Lower lobe of right lung (tissue), 2 donors: ENCODE measurements at regions not wholly inside any gene's neighbourhood (a gene's known extent, or its start where the extent isn't known, plus 50 kb on each side); places are given as distances from the start of the nearest gene placed in this dataset.

Experiments used
- ATAC-seq, 2 donors: fragments of 200-7000 bp; cut with Tn5 transposase; one replicate each; pipeline ENCODE4 v1.9.1; 2020 to 2022; ENCODE audit warnings: mild to moderate bottlenecking in 2 of 2, moderate library complexity in 2 of 2
- DNase-seq: peaks from one replicate; pipeline ENCODE4 v3.0.0-alpha.2; 2020
- H3K27ac ChIP-seq: fragments of 200-600 bp; one replicate; pipeline ENCODE4 v1.8.0; 2022
- H3K27me3 ChIP-seq: fragments of 200-600 bp; one replicate; pipeline ENCODE4 v1.8.0; 2022; ENCODE audit warnings: low read depth
- H3K36me3 ChIP-seq: fragments of 200-600 bp; one replicate; pipeline ENCODE4 v1.8.0; 2022; ENCODE audit warnings: mild to moderate bottlenecking
- H3K4me1 ChIP-seq: fragments of 200-600 bp; one replicate; pipeline ENCODE4 v1.8.0; 2022
- H3K4me3 ChIP-seq: fragments of 200-600 bp; one replicate; pipeline ENCODE4 v1.8.0; 2022; ENCODE audit warnings: mild to moderate bottlenecking
- H3K9me3 ChIP-seq: fragments of 200-600 bp; one replicate; pipeline ENCODE4 v1.8.0; 2022
- intact Hi-C: fragments of 100-400 bp; cut with DNase I; formaldehyde crosslinking; loops from one replicate; pipeline ENCODE4 v1.11.0; 2022
- TF ChIP-seq, protein P1 (sequence below): fragments of 200-600 bp; IDR thresholded peaks from one replicate; pipeline ENCODE4 v1.8.0; 2022; ENCODE audit warnings: antibody characterized with exemption, mild to moderate bottlenecking
- donor health status: DM: no; HTN: yes; CAD: no; lungs with severe emphysema.

DNA sequence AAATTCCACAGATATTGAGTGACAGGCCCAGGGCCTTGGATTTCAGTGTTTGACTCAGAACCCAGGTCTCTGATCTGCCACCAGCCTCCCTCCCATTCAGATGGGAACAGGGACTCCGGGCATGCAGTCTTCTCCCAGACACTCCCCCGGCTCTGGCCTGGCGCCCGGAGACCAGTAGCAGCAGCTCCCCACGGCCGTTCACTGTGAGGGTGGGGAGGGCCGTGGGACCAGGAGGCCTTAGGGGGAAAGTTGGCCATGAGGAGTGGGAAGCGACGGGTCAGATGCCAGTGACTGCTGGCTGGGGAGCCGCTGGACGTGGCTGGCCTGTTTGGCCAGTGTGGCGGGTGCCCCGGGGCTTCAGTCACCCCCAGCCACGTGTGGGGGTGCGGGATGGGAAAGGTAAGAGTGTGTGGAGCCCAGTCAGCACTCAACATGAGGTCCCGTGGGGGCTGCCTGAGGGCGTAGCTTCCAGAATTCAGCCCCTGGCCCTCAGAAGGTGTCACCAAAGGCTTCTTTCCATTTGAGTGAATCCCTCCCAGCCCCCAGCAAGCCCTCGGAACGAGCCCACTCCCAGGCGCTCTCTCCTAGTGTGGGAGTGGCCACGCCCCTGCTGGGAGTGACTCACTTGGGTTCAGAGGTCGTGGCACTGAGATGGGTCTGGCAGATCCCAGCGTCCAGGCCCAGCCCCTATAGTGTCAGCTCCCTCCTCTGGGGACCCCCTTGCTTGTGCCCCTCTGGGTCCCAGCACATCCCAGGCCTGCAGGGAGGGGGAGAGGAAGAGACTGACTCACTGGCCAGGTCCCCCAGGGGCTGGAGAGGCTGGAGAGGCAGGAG is 309.4 kb downstream of the SEC14L1 start:
- Histone ChIP-seq H3K36me3 (no peaks in the 10 kb centered on the region), H3K9me3 (no peaks in the 10 kb centered on the region), H3K27ac (peak overlapping the region; percentile 81), H3K4me1 (peaks cover 82% of the 10 kb centered on the region), H3K4me3 (peak overlapping the region; percentile 64), H3K27me3 (no peaks in the 10 kb centered on the region)
- ATAC-seq = peak; percentile 11 to 25
- intact Hi-C loops = no loop called here
- TF ChIP-seq, protein P1, sequence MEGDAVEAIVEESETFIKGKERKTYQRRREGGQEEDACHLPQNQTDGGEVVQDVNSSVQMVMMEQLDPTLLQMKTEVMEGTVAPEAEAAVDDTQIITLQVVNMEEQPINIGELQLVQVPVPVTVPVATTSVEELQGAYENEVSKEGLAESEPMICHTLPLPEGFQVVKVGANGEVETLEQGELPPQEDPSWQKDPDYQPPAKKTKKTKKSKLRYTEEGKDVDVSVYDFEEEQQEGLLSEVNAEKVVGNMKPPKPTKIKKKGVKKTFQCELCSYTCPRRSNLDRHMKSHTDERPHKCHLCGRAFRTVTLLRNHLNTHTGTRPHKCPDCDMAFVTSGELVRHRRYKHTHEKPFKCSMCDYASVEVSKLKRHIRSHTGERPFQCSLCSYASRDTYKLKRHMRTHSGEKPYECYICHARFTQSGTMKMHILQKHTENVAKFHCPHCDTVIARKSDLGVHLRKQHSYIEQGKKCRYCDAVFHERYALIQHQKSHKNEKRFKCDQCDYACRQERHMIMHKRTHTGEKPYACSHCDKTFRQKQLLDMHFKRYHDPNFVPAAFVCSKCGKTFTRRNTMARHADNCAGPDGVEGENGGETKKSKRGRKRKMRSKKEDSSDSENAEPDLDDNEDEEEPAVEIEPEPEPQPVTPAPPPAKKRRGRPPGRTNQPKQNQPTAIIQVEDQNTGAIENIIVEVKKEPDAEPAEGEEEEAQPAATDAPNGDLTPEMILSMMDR = no peak
- DNase-seq = no peak

DNA sequence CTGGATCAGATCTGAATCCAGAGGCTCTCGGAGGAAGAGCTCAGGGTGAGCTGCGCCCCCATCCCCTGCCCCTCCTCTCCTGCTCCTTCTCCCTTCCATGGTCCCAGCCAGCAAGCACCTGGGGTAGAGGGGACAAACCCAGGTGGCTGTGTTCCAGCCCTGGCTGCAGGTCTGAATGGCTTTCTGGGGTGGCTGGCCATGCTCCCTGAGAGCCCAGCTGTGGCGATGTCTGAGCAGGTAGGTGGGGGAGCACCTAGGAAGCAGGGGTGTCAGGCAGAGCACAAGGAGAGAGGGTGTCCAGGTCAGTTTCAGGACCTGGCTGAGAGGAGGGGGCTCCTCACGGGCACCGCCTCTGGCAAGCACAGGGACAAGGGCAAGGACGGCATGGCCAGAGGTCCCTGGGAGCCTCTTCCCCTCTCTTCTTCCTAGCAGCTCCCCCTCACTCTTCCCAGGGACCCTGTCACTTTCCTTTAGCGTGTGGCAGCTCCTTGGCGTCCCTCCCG is 310.0 kb downstream of the SEC14L1 start:
- H3K27ac ChIP-seq = peak overlapping the region; percentile 81
- H3K4me3 ChIP-seq = peak overlapping the region; percentile 64
- intact Hi-C loops = no loop called here
- H3K9me3 ChIP-seq = no peaks in the 10 kb centered on the region
- TF ChIP-seq, protein P1 = no peak
- DNase-seq (no peak), ATAC-seq (peak in 1 of 2 donors; percentile 1)
- H3K27me3 ChIP-seq = no peaks in the 10 kb centered on the region
- H3K36me3 ChIP-seq = no peaks in the 10 kb centered on the region
- H3K4me1 ChIP-seq = peaks cover 82% of the 10 kb centered on the region

DNA sequence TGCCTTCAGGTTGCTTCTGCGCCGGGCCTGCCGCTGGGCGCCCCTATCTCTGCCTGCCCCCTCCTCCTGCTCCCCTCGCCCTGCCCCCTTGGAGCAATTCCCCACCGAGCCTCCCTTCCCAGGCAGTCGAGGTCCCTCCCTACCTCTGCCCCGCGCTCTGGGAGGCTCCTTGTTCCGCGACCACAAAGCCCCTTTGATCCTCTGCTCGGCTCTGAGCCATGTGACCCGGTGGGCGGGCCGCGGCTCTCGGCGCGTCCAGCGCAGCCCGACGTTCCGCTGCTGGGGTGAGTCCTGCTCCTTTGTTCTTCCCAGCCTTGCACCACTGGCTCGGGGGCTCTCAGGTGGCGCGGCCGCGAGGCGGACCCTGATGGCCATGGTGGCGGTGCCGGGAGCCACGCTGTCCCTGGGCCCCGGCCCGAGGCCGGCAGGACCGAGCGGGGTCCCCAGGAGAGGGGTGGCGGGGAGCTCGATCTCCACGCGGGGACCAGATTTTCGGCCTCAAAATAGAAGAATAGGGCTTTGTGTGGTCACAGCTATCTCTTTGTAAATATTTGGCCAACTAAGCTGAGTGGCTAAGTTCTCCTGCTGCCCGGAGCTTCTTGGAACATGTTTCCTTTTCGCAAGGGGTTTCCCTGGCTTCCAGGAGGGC is 310.6 kb downstream of the SEC14L1 start:
- H3K27ac ChIP-seq = peak overlapping the region; percentile 81
- intact Hi-C loops = no loop called here
- no peaks in the 10 kb centered on the region for H3K9me3 ChIP-seq
- peaks cover 81% of the 10 kb centered on the region for H3K4me1 ChIP-seq
- H3K27me3 ChIP-seq = no peaks in the 10 kb centered on the region
- peak overlapping the region; percentile 64 for H3K4me3 ChIP-seq
- TF ChIP-seq, protein P1 = no peak
- H3K36me3 ChIP-seq = no peaks in the 10 kb centered on the region
- DNase-seq (peak; percentile 79), ATAC-seq (peak; percentile 78 to 82)

DNA sequence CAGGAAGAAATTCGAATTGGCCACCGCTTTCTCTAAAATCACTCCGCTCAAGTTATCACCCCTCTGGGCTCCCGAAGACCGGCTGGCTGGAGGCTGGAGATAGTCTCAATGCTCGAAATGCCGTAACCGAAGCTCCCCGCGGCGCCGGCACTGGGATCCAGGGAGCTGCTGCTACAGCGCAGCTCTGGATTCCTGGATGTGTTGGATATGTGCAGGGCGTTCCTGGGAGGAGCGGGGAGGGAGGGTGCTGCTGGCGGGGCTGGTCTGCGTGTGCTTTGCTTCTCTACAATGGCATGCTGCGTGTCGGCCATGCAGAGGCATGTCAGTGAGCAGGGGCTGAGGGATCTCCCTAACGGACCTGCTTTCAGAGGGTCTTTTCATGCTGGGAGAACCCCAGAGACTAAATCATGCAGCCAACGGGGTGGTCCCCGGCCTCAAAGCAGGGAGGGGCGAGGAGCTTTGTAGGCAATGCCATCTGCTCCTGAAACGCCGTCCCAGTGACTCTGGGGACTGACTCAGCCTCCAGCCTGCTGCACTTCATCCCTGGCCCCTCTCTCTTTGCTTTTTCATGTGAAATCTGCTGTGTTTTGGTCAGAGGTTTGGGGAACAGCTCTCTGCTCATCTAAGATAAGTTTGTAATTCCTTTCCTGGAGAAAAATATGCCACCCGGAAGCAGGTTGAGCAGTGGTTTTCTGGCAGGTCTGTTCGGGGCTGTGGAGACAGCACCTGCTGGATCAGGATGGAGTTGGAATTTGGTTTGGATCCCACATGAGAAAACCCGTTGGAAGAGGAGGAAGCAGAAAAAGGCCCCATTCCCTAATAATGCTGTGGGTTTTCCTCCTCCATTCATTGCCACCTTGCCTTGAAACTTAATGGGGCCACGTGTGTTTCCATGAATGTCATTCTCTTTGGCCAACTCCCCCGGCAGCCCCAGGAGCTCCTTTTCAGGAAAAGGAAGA is 311.4 kb downstream of the SEC14L1 start:
- intact Hi-C loops = no loop called here
- DNase-seq (no peak), ATAC-seq (peak; percentile 71 to 73)

More for the DNA sequence above, 311.4 kb downstream of the SEC14L1 start:
- Histone ChIP-seq H3K9me3 (no peaks in the 10 kb centered on the region), H3K27me3 (no peaks in the 10 kb centered on the region), H3K27ac (peak overlapping the region; percentile 81), H3K4me3 (peak overlapping the region; percentile 64), H3K36me3 (no peaks in the 10 kb centered on the region), H3K4me1 (peaks cover 75% of the 10 kb centered on the region)
- TF ChIP-seq, protein P1 = no peak
